GM18951 (cell line): ENCODE measurements at regions not wholly inside any gene's neighbourhood (a gene's known extent, or its start where the extent isn't known, plus 50 kb on each side); places are given as distances from the start of the nearest gene placed in this dataset.

Experiments used
- POLR2A ChIP-seq: IDR thresholded peaks from 4 replicates; pipeline ENCODE4 v1.6.1; 2011; ENCODE audit warnings: mild to moderate bottlenecking; ENCODE audit not compliant: insufficient read length, insufficient read depth; ENCODE audit errors: extremely low read depth
- in situ Hi-C: fragments of 300-500 bp; cut with MboI; formaldehyde crosslinking; loops from one replicate; pipeline ENCODE4 v1.12.0; 2022; ENCODE audit warnings: low sequenced_read_pairs, mixed read lengths, inconsistent platforms; ENCODE audit not compliant: unreplicated experiment

GRCh38 chr2:145366341-145366740 lies 846.4 kb upstream of the ZEB2 start:
- no peak for TF ChIP-seq POLR2A
- in situ Hi-C loops: no loop called here

DNA sequence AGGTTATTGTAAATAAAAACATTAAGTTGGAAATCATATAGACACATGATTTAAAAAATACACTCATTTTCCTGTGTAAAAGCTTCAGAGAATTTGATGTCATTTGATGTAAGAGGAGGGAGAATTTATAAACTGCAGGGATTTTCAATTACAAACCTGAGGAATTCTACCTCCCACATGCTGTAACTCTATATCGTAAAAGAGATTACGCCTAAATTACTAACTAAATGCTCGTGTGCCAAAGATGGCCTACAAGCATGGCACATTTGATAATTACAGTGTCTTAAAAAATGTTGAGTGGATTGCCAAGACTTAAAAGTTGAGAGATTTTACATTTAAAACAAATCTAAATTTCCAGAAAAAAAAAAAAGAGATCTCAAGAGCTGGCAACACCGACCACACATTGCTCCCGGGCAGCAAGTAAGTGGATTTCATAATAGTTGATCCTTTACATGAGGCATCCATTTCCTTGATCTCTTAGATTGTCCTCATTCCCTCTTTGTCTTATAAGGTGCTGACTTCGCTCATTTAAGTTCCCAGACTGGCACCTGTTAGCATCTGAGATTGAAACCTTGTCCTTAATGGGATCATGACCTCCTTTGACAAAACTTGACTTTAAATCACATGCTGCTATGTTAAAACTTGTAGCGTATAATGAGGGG lies 840.3 kb upstream of the ZEB2 start:
- in situ Hi-C loops: no loop called here
- TF ChIP-seq POLR2A: no peak

DNA sequence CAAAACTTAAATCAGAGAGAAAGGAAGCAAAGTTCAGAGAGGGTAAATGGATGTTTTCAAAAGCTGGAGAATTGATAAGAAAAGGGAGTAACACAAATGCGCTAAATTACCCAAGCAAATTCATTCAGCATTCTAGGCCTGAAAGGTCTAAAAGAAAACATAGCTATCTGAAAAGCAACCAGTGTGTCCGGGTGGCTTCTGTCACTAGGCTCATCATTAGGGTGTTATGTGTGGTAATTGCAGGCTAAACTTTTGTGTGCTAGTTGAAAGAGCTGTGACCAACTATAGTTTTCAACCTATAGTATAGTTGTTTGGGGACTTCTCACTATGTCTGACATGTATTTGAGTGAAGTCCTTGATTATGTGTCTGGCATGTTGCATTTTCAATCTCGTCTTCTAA lies 839.6 kb upstream of the ZEB2 start:
- TF ChIP-seq POLR2A: no peak
- in situ Hi-C loops: no loop called here

DNA sequence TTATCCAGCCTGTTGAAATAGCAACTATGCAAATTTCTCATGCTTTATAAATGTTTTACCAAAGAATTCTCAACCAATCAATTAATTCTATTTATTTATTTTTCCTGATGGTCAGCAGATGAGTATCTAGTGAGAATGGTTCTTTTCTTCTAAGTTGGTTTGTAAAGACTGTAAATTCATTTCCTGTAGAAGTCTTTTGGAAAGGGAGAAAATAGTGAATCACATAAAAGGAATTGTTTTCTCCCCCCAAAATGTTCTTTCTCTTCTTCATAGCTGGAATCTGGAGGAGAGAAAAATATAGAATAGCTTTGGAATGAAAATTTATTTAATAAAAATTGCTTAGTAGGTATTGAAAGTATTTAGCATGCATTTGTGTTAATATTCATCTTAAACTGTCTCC lies 836.1 kb upstream of the ZEB2 start:
- in situ Hi-C loops: no loop called here
- no peak for TF ChIP-seq POLR2A

DNA sequence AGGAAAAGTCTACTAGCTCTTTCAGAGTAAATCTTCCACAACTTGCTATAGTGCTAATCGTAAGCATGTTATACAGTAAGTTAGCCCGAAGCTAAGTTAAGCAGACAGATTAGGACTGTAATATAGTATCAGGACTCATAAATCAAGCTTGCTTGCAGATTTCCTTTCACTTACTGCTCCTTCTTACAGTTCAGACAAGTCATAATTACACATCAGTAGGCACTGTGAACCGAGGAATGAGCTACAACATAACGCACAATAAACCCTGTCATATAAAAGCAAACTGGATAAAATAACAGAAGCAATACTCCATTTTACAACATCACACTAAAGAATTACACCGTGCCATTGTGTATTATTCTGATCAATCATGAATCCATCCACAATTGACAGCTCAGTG lies 832.6 kb upstream of the ZEB2 start:
- in situ Hi-C loops: no loop called here

GRCh38 chr2:145351864-145352425 lies 832.0 kb upstream of the ZEB2 start:
- TF ChIP-seq POLR2A: no peak
- in situ Hi-C loops: no loop called here

More for the DNA sequence above, 832.6 kb upstream of the ZEB2 start:
- TF ChIP-seq POLR2A: no peak

- no peak for TF ChIP-seq POLR2A
- in situ Hi-C loops: no loop called here
Measured at GRCh38 chr2:145350011-145350410, 830.1 kb upstream of the ZEB2 start.

- TF ChIP-seq POLR2A: no peak
- in situ Hi-C loops: no loop called here
Measured at GRCh38 chr2:145344076-145344724, 824.3 kb upstream of the ZEB2 start.

- in situ Hi-C loops: no loop called here
- TF ChIP-seq POLR2A: no peak
Measured at GRCh38 chr2:145343287-145343686, 823.4 kb upstream of the ZEB2 start.

GRCh38 chr2:145341536-145341935 lies 821.6 kb upstream of the ZEB2 start:
- in situ Hi-C loops: no loop called here
- no peak for TF ChIP-seq POLR2A

GRCh38 chr2:145339646-145340045 lies 819.7 kb upstream of the ZEB2 start:
- TF ChIP-seq POLR2A: no peak
- in situ Hi-C loops: no loop called here

DNA sequence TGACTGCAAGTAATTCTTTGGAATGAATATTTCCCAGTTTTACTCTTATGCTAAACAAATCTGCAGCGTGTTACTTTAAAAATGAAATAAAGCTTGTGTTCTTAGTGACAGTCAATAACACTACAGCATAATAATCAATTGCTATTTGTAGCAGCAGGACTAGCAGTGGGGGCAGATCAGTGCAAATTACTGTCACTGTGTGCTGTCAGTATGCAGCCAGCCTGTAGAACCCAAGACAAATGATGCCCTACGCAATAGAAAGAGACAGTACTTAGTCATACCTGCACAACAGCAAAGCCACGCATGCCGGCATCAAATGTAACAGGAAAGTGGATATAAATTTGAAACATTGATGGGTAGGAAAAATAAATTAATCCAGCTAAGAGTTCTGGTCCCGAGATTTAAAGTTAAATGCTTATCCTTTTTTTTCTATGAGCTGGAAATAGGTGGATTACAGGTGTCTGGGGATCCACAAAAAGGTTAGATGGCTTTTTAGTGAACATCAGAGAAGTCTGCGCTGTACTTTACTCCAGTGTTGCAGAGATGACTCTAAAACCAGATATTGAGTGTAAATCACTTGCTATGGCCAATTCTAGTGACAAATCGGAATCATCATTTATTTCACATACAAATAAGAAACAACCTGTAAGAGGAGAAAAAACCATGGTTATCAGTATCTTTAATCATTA lies 812.4 kb upstream of the ZEB2 start:
- TF ChIP-seq POLR2A: no peak
- in situ Hi-C loops: no loop called here

DNA sequence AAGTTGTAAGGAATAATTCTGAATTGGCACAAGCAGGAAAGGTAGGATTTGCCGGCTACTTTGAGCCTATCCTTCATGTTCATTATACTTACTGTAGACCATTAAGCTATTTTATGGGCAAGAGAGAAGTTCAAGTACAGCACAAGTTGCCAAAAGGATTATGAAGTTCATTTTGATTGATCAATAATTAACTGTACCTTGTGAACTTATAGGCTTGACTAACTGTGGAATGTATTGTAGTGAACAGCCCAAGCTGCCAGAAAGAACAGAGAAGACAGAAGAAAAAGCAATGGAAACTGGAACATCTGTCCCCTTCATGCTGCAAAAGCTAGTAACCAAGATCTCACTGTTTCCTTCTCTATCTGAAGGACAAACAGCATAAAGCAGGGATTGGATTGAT lies 810.1 kb upstream of the ZEB2 start:
- in situ Hi-C loops: no loop called here
- TF ChIP-seq POLR2A: no peak

- TF ChIP-seq POLR2A: no peak
- in situ Hi-C loops: no loop called here
Measured at GRCh38 chr2:145325485-145325884, 805.6 kb upstream of the ZEB2 start.
